Nucleus accumbens (tissue), 56 donors: ENCODE measurements at regions not wholly inside any gene's neighbourhood (a gene's known extent, or its start where the extent isn't known, plus 50 kb on each side); places are given as distances from the start of the nearest gene placed in this dataset.
"Not testable (repeated sequence)": the region's sequence is repeated elsewhere in the genome, so short reads cannot be mapped to it uniquely, and the experiment has no call there.

ENCODE experiments used
- DNase-seq, 56 donors: peaks; one replicate each; lab custom pipeline; 2025; lab: John Stamatoyannopoulos, UW

DNA sequence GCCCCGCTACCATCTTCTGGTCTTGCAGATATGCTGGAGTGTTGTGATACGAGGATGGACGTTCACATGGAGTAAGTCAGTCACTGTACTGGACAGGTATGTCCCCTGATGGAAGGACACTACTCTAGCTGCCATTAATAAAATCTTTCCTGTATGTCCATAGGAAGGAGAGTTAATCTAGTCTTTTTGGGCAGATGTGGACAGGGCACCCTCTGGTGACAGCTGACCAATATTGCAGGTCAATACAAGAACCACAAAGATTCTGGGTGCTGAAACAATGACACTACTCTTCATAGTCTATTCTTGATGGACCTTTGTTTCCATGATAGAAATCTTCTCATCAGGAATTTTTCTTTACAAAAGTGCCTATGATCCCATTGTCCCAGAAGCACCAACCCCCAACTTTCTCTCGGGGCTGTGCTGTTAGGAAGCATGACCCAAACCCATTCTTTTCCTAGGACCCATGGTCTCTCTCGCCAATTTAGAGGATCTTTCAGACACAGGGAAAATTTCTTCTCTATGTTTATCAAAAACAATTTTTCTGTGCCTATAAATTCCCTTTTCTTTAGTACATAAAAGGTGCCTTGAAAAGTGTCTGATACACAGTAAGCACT lies 376.9 kb downstream of the DTWD2 start:
- peak in 1 of 56 donors; percentile 2 for DNase-seq

DNA sequence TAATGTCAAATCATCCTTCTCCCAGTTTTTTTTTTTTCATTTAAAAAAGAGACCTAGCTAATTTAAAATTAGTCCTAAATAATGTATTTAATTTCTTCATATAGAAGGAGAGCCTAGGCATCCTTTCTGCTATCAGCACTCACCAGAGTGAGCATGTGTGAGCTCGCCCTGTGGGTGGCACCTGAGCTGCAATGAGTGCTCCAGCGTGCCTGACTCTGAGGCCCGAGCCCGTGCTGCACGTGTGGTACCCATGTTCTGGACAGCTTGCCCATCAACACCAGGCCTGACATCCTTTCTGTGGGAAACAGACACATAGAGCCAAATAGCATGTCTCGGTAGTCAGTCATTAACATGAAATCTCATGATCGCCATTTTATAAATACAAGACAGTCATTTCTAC lies 381.4 kb downstream of the DTWD2 start:
- DNase-seq: no peak

- DNase-seq: no peak
Measured at GRCh38 chr5:118605761-118606160, 382.6 kb downstream of the DTWD2 start.

DNA sequence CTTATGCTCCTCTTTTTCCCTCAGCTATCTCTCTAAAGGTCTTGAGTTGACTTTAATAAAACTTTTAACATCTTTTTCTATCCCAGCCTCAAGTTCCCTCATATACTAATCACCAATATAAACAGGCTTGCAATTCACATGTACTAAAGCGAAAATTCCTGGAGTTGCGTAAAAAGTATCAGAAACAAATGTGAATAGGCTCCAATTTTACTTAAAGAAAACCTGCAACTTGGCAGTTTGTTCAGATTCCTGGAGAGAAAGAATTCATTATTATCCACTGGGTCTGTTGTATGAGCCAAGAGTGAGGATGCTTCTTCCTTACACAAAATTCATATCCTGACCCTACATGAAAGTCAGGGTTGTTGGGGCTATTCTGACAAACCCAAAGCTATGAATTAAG lies 384.2 kb downstream of the DTWD2 start:
- DNase-seq: no peak

- DNase-seq: no peak
Measured at GRCh38 chr5:118603278-118603677, 385.1 kb downstream of the DTWD2 start.

GRCh38 chr5:118598311-118598710 lies 390.0 kb downstream of the DTWD2 start:
- no peak for DNase-seq

DNA sequence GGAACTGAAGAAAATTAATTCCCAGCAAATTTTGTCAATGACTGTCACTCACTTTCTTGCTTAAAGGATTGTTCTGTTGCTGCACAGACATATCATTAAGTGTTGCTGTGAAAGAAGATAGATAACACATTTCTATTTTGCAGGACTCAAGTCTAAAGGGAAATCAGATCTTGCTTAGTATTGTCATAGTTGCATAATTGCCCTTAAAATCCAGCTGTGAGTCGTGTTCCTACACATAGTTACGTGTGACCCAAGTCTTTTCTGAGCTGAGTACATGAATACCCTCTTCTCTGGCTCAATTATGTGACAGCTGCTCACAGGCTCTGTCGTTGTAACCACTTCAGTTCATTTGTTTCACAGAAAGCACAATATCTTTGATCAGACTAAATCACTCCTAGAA lies 390.8 kb downstream of the DTWD2 start:
- DNase-seq: no peak

- DNase-seq: peak in 2 of 56 donors; percentile 2 to 9
Measured at GRCh38 chr5:118596255-118596654, 392.1 kb downstream of the DTWD2 start.

GRCh38 chr5:118593003-118593328 lies 395.4 kb downstream of the DTWD2 start:
- DNase-seq: no peak

- no peak for DNase-seq
Measured at GRCh38 chr5:118592229-118593002, 395.9 kb downstream of the DTWD2 start.

DNA sequence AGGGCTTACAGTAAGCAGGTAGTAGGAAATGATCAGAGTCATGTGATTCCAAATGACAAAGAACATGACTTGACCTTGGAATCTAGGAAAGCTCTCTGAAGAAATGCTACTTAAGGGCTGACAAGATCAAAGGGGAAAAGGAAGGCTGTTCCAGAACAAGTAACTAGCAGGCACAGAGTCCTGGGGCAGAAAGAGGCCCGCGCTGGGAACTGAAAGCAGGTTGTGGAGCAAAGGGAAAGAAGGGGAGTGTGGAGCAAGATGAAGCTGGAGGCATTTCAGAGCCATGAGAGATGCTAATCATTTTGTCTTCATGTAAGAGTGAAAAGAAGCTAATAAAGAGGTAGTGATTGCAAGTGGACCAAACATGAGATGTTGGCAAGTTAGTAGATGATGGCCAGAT lies 397.5 kb downstream of the DTWD2 start:
- DNase-seq: no peak

DNA sequence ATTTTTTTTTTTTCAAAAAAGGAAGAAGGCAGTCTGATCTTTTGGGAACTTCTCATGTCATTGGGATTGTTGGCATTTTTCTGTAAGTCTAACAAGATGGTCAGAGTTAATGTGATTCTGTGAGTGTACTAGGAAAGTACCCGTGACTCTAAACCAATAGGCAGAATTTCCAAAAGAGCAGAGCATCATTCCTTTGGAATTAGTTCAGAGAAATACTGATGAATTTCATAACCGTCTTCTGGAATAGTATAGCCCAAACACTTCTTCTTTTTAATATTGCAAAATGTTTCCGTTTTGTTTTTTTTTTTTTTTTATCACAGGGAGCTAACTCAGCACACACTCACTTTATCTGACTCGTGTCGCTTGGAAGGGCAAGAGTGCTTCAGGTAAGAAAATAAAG lies 407.4 kb downstream of the DTWD2 start:
- no peak for DNase-seq

DNA sequence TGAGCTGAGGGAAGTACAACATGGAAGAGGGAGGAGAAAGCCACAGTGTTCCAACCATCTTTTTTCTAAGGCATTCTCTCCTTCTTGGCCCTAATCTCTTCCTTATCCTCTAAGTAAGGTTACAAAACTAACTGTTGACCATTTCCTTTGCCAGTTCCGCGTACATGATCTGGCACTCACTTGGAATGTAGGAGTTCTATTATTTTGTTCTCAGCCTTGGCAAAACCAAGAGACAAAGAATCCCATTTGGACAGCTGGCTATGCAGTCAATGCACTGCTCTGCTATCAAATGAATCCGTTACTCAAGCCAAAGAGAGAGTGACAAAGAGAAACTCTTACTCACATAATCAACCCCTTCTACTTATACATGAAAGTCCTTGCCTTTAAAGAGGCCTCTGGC lies 410.3 kb downstream of the DTWD2 start:
- DNase-seq: no peak

- no peak for DNase-seq
Measured at GRCh38 chr5:118577621-118578020, 410.7 kb downstream of the DTWD2 start.

- not testable (repeated sequence) for DNase-seq
Measured at GRCh38 chr5:118570276-118570675, 418.1 kb downstream of the DTWD2 start.

DNA sequence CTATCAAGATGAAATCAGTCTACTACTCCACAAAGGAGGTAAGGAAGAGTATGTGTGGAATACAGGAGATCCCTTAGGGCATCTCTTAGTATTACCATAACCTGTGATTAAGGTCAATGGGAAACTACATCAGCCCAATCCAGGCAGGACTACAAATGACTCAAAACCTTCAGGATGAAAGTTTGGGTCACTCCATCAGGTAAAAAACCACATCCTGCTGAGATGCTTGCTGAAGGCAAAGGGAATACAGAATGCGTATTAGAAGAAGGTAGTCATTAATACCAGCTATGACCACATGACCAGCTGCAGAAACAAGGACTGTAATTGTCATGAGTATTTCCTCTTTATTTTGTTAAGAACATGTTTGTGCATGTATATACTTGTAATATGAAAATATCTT lies 418.8 kb downstream of the DTWD2 start:
- not testable (repeated sequence) for DNase-seq

DNA sequence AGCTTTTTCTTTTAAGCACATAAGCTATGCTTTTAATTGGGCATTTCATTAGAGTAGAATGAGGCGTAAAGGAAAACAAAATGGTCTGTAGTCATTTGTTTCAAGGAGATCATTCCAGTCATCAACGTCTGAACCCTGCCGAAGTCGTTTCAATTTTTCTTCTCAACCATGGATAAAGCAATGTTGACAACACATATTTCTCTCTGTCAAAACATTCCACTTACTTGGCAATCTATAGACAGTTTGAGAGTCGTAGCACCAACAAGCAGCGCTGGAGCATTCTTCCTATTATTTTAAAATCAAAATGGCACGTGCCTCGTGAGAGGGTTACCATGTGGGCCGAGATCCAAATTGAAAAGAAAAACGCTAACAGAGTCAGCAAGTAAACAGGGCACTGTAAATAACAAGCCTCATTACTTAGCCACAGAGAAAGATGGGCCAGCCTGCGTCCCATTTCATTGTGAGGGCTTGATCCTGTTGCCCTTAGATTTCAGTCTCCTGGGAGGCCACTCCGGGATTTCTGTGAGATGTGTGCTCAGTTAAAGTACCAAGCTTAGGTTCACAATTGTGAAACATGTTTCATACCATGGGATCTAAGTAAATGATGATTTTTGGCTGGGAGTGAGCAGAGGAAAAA lies 422.9 kb downstream of the DTWD2 start:
- no peak for DNase-seq

GRCh38 chr5:118561971-118562370 lies 426.4 kb downstream of the DTWD2 start:
- no peak for DNase-seq

- no peak for DNase-seq
Measured at GRCh38 chr5:118561235-118561634, 427.1 kb downstream of the DTWD2 start.

- DNase-seq: no peak
Measured at GRCh38 chr5:118558871-118559270, 429.5 kb downstream of the DTWD2 start.

DNA sequence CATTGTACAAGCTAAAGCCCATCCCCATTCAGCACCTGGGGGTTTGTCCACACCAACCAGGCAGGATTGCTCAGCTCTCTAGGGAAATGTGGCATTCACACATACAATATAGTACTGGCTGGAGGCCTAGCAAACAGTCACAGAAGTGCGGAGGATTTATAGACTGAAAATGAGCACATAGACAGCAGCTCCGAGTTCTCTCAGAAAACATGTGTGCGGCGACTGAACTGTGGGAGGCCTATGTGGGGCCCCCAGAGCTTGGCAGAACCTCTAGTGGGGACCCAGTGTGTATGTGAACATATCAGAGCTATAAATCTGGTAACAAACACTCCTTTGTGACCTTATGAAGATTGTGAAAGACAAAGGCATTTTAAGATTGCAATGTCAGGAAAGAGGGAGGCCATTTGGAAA lies 431.1 kb downstream of the DTWD2 start:
- DNase-seq: no peak

DNA sequence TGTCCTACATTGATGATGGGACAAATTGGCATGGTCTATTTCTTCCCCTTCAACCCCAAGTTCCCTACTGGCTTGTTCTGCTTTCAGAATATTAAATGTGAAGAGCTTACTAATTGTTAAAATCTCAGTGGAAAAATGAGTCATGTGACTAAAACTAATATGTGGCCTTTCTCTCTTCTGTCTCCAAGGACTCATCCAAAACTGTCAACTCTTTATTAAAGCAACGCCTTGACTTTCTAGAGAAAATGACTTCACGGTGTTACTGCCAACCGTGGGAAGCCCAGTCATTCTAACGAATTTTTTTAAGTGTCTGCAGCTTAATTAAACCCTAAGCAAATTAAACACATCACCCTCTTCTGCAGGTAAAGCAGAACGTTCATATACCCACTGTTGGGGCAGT lies 431.6 kb downstream of the DTWD2 start:
- no peak for DNase-seq
